Stimulated activated CD8-positive, alpha-beta memory T cell treated with anti-CD3 and anti-CD28 coated beads, Interleukin-4, amount 100 ng/mL, for 24 hours (primary cell): ENCODE measurements at regions not wholly inside any gene's neighbourhood (a gene's known extent, or its start where the extent isn't known, plus 50 kb on each side); places are given as distances from the start of the nearest gene placed in this dataset.

ENCODE experiments used
- DNase-seq: peaks from one replicate; pipeline ENCODE4 v3.0.0-alpha.2; 2020; ENCODE audit warnings: low read depth

- DNase-seq: no peak
Observed at GRCh38 chr17:77474292-77474988, 333.7 kb downstream of the SEC14L1 start.

- DNase-seq: peak; percentile 68
Observed at GRCh38 chr17:77475016-77475976, 334.5 kb downstream of the SEC14L1 start.

GRCh38 chr17:77476006-77476405 is 335.2 kb downstream of the SEC14L1 start:
- no peak for DNase-seq

- no peak for DNase-seq
Observed at GRCh38 chr17:77476498-77476897, 335.7 kb downstream of the SEC14L1 start.

GRCh38 chr17:77476931-77477805 is 336.4 kb downstream of the SEC14L1 start:
- no peak for DNase-seq

- no peak for DNase-seq
Observed at GRCh38 chr17:77478281-77478680, 337.5 kb downstream of the SEC14L1 start.

GRCh38 chr17:77478899-77479298 is 338.1 kb downstream of the SEC14L1 start:
- no peak for DNase-seq

GRCh38 chr17:77479372-77480198 is 338.8 kb downstream of the SEC14L1 start:
- DNase-seq: no peak

- DNase-seq: no peak
Observed at GRCh38 chr17:77480199-77480508, 339.4 kb downstream of the SEC14L1 start.

- no peak for DNase-seq
Observed at GRCh38 chr17:77480509-77481215, 339.9 kb downstream of the SEC14L1 start.

- DNase-seq: no peak
Observed at GRCh38 chr17:77481476-77482374, 341.0 kb downstream of the SEC14L1 start.

- no peak for DNase-seq
Observed at GRCh38 chr17:77482375-77483127, 341.8 kb downstream of the SEC14L1 start.

GRCh38 chr17:77483128-77483598 is 342.4 kb downstream of the SEC14L1 start:
- DNase-seq: no peak

- DNase-seq: no peak
Observed at GRCh38 chr17:77484111-77484510, 343.3 kb downstream of the SEC14L1 start.

GRCh38 chr17:77485089-77485833 is 344.5 kb downstream of the SEC14L1 start:
- DNase-seq: no peak

GRCh38 chr17:77487211-77487629 is 346.5 kb downstream of the SEC14L1 start:
- DNase-seq: no peak

- DNase-seq: no peak
Observed at GRCh38 chr17:77487677-77488530, 347.1 kb downstream of the SEC14L1 start.
